C4-2B (cell line): ENCODE measurements at regions not wholly inside any gene's neighbourhood (a gene's known extent, or its start where the extent isn't known, plus 50 kb on each side); places are given as distances from the start of the nearest gene placed in this dataset.

Source experiments
- CTCF ChIP-seq: fragments of 450-650 bp; conservative IDR thresholded peaks from 2 replicates; pipeline ENCODE4 v1.5.1; 2017; ENCODE audit warnings: mild to moderate bottlenecking
- ZFX ChIP-seq: fragments of 450-650 bp; IDR thresholded peaks from 2 replicates; pipeline ENCODE4 v1.6.1; 2017

DNA sequence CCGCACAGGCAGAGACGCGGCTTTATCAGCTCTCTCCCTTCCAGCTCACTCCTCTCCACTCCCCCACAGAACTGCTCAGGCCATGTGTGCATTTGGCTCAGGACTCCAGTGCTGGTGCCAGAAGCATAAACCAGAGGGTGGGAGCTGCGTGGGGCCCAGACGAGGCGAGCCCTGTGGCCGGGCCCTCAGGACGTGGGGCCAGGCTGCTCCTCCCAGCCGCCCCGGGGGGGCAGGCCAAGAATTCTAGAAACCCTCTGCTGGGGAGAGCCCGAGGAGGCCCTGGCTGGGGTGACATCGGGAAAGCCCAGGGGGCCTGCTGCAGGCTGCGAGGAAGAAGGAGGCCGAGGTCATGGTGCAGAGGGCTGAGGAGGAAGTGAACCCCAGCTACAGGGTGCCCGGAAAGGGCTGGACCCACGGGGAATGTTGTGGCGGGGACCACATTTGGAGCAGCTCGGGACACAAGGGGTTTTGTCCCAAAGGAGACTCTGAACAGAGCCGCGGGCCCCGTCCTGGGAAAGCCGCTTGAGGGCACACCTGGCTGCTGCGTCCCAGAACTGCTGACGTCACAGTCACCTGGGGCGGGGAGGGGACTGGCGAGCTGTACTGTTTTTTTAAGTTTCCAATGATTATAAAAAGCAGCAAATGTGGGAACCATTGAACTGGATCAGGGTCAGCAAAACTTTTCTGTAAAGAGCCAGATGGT, 107.1 kb downstream of the BANF2 start:
- TF ChIP-seq CTCF (no peak), ZFX (no peak)
